ENCODE measurements at regions not wholly inside any gene's neighbourhood (a gene's known extent, or its start where the extent isn't known, plus 50 kb on each side); places are given as distances from the start of the nearest gene placed in this dataset.

GRCh38 chr2:12253167-12253778, 463.5 kb upstream of the TRIB2 start:
- H3K9me3 ChIP-seq (ENCODE audit: control insufficient read depth, insufficient read depth, low read length) = no peaks in the 10 kb centered on the region
- no peaks in the 10 kb centered on the region for H3K36me3 ChIP-seq (ENCODE audit: control insufficient read depth, low read length)
- H3K27me3 ChIP-seq (ENCODE audit: control insufficient read depth, low read length) = no peaks in the 10 kb centered on the region
- H3K9me2 ChIP-seq (replicated peaks; ENCODE audit: control insufficient read depth, low read length) = no peaks in the 10 kb centered on the region
- H4K20me1 ChIP-seq (ENCODE audit: control insufficient read depth, insufficient read depth, low read depth, low read length) = no peaks in the 10 kb centered on the region
- no peak overlapping the region for H3K4me3 ChIP-seq (ENCODE audit: low read length)
- no peaks in the 10 kb centered on the region for H3K4me1 ChIP-seq (ENCODE audit: control insufficient read depth, low read length)
- H3K27ac ChIP-seq (ENCODE audit: low read depth, low read length) = no peak overlapping the region
- TF ChIP-seq EZH2phosphoT487 (IDR thresholded peaks at IDR 0.05; ENCODE audit: borderline replicate concordance, low read length) (no peak), CTCF (IDR thresholded peaks at IDR 0.05; ENCODE audit: low read depth, low read length, poor library complexity, severe bottlenecking) (no peak)
- H3K4me2 ChIP-seq (ENCODE audit: low read length) = no peak overlapping the region
- no peaks in the 10 kb centered on the region for H3K79me2 ChIP-seq (ENCODE audit: control insufficient read depth, low read length)
- no peaks in the 10 kb centered on the region for H3F3A ChIP-seq (ENCODE audit: control insufficient read depth, insufficient read depth)

DNA sequence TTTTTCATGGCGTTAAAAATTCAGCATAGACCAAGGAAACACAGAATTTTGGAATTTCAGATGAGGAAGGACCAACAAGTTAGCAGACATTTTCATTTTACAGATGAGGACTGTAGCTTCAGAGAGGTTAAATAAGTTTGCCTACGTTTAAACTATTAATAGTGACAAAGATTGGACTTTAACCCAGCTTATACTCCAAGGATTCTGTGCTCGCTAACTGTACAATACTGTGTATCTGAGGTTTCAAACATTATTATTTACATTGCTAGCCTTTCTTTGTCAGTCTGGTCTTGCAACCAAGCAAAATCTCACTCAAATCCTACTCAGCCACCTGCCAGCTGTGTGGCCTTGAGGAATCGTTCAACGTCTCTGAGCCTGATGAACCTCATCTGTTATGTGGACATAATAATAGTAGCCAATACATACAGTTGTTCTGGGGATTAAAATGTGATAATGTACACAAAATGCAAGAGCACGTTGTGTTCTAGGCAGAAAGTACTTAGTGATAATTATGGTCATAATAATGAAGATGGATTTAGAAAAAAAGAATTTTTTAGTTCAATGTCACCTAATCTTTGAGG, 462.4 kb upstream of the TRIB2 start:
- H3K36me3 ChIP-seq (ENCODE audit: control insufficient read depth, low read length) = no peaks in the 10 kb centered on the region
- TF ChIP-seq CTCF (IDR thresholded peaks at IDR 0.05; ENCODE audit: low read depth, low read length, poor library complexity, severe bottlenecking) (no peak), EZH2phosphoT487 (IDR thresholded peaks at IDR 0.05; ENCODE audit: borderline replicate concordance, low read length) (no peak)
- no peak overlapping the region for H3K27ac ChIP-seq (ENCODE audit: low read depth, low read length)
- H3K79me2 ChIP-seq (ENCODE audit: control insufficient read depth, low read length) = no peaks in the 10 kb centered on the region
- no peaks in the 10 kb centered on the region for H3K9me3 ChIP-seq (ENCODE audit: control insufficient read depth, insufficient read depth, low read length)
- no peaks in the 10 kb centered on the region for H3K9me2 ChIP-seq (replicated peaks; ENCODE audit: control insufficient read depth, low read length)
- no peak overlapping the region for H3K4me2 ChIP-seq (ENCODE audit: low read length)
- no peaks in the 10 kb centered on the region for H4K20me1 ChIP-seq (ENCODE audit: control insufficient read depth, insufficient read depth, low read depth, low read length)
- no peaks in the 10 kb centered on the region for H3F3A ChIP-seq (ENCODE audit: control insufficient read depth, insufficient read depth)
- H3K4me3 ChIP-seq (ENCODE audit: low read length) = no peak overlapping the region
- no peaks in the 10 kb centered on the region for H3K4me1 ChIP-seq (ENCODE audit: control insufficient read depth, low read length)
- H3K27me3 ChIP-seq (ENCODE audit: control insufficient read depth, low read length) = no peaks in the 10 kb centered on the region

- no peaks in the 10 kb centered on the region for H3K4me1 ChIP-seq (ENCODE audit: control insufficient read depth, low read length)
- no peak overlapping the region for H3K4me3 ChIP-seq (ENCODE audit: low read length)
- H3K27ac ChIP-seq (ENCODE audit: low read depth, low read length) = no peak overlapping the region
- no peaks in the 10 kb centered on the region for H3F3A ChIP-seq (ENCODE audit: control insufficient read depth, insufficient read depth)
- H3K9me2 ChIP-seq (replicated peaks; ENCODE audit: control insufficient read depth, low read length) = no peaks in the 10 kb centered on the region
- no peaks in the 10 kb centered on the region for H3K27me3 ChIP-seq (ENCODE audit: control insufficient read depth, low read length)
- TF ChIP-seq EZH2phosphoT487 (IDR thresholded peaks at IDR 0.05; ENCODE audit: borderline replicate concordance, low read length) (no peak), CTCF (IDR thresholded peaks at IDR 0.05; ENCODE audit: low read depth, low read length, poor library complexity, severe bottlenecking) (no peak)
- no peaks in the 10 kb centered on the region for H3K9me3 ChIP-seq (ENCODE audit: control insufficient read depth, insufficient read depth, low read length)
- H3K36me3 ChIP-seq (ENCODE audit: control insufficient read depth, low read length) = no peaks in the 10 kb centered on the region
- no peak overlapping the region for H3K4me2 ChIP-seq (ENCODE audit: low read length)
- H3K79me2 ChIP-seq (ENCODE audit: control insufficient read depth, low read length) = no peaks in the 10 kb centered on the region
- H4K20me1 ChIP-seq (ENCODE audit: control insufficient read depth, insufficient read depth, low read depth, low read length) = no peaks in the 10 kb centered on the region
These were observed 460.5 kb upstream of the TRIB2 start for GRCh38 chr2:12256206-12256605.
